ENCODE measurements at regions not wholly inside any gene's neighbourhood (a gene's known extent, or its start where the extent isn't known, plus 50 kb on each side); places are given as distances from the start of the nearest gene placed in this dataset.

GRCh38 chr3:164194842-164195241, 883.5 kb downstream of the SI start:
- TF ChIP-seq CTCF (IDR thresholded peaks at IDR 0.05; ENCODE audit: low read depth, low read length, poor library complexity, severe bottlenecking) (no peak), EZH2phosphoT487 (IDR thresholded peaks at IDR 0.05; ENCODE audit: borderline replicate concordance, low read length) (no peak)

Data from DOHH2 (cell line).